ENCODE measurements at regions not wholly inside any gene's neighbourhood (a gene's known extent, or its start where the extent isn't known, plus 50 kb on each side); places are given as distances from the start of the nearest gene placed in this dataset.

DNA sequence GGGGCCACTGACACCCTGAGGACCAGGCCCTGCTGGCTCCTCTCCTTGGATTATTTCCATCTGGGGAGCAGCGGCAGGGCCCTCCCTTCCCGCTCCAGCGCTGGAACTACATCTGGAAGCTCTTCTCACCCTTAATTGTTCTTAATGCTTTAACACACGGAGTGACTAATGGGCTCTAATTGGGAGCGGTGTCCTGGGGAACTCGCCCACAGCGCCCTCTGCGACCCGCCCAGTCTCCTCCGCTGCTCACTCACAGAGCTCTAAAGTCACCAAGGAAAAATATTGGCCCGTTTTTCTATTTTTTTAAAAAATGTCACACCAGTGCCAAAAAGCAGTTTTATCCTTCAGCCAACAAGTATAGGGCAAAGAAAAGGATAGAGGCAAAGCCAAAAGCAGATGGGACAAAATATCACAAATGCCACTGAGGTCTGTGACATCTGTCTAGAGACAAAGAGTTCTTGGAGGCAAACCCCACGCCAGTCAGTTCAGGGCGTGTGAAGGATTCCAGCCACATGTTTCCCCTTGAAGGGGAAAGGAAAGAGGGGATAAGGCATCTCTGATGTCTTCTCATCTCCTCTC, 134.7 kb downstream of the RBFOX3 start:
- DNase-seq (ENCODE audit: low read depth), result no peak
- H3K4me3 ChIP-seq (ENCODE audit: low read depth, low read length), result no peak overlapping the region
- in situ Hi-C loops (cut with HindIII; ENCODE audit: low sequenced_read_pairs), result no loop called here
- TF ChIP-seq, protein P1, sequence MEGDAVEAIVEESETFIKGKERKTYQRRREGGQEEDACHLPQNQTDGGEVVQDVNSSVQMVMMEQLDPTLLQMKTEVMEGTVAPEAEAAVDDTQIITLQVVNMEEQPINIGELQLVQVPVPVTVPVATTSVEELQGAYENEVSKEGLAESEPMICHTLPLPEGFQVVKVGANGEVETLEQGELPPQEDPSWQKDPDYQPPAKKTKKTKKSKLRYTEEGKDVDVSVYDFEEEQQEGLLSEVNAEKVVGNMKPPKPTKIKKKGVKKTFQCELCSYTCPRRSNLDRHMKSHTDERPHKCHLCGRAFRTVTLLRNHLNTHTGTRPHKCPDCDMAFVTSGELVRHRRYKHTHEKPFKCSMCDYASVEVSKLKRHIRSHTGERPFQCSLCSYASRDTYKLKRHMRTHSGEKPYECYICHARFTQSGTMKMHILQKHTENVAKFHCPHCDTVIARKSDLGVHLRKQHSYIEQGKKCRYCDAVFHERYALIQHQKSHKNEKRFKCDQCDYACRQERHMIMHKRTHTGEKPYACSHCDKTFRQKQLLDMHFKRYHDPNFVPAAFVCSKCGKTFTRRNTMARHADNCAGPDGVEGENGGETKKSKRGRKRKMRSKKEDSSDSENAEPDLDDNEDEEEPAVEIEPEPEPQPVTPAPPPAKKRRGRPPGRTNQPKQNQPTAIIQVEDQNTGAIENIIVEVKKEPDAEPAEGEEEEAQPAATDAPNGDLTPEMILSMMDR (IDR thresholded peaks at IDR 0.05; ENCODE audit: low read depth, low read length, missing control alignments), result no peak

GRCh38 chr17:79473876-79474440, 136.9 kb downstream of the RBFOX3 start:
- DNase-seq (ENCODE audit: low read depth), result no peak
- TF ChIP-seq, protein P1 (IDR thresholded peaks at IDR 0.05; ENCODE audit: low read depth, low read length, missing control alignments), result no peak
- no peak overlapping the region for H3K4me3 ChIP-seq (ENCODE audit: low read depth, low read length)
- in situ Hi-C loops (cut with HindIII; ENCODE audit: low sequenced_read_pairs), result loop anchor here (25.0 kb wide), 1 partner anchor 188 kb away; no protein-coding TSS in a partner anchor

DNA sequence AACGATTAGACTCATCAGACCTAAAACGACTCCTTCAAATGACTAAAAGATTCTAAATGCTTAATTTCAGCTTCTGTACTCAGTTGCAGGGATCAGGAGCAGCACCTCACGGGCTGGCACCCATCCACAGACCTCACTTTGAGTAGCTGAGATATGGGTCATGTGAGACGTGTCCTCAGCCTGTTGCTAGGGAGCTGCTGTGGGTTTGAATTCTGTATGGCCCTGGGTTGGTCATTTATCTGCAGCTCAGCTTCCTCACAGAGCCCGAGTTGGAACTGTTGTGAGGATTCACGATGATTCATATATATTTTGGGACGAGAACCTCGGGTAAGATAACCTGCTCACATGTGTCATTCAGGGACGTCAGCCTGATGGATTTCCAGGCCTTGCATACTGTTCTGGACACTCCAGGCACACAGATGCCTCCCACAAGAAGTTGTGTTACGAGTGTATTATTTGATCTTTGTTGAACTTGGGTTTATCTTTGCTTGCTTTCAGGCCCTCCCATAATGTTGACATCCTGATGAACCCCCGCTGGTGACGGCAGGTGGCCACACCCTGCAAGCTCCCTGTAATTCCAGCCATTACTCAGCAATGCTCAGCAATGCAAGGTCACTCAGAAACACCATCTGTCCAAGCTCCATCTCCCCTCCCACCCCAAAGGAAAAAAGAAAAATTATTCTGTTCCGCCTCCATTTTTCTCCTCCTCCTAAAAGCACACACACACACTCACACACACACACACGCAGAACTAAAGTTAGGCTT, 137.6 kb downstream of the RBFOX3 start:
- no peak for DNase-seq (ENCODE audit: low read depth)
- H3K4me3 ChIP-seq (ENCODE audit: low read depth, low read length), result no peak overlapping the region
- TF ChIP-seq, protein P1 (IDR thresholded peaks at IDR 0.05; ENCODE audit: low read depth, low read length, missing control alignments), result no peak
- in situ Hi-C loops (cut with HindIII; ENCODE audit: low sequenced_read_pairs), result loop anchor here (25.0 kb wide), 1 partner anchor 189 kb away; no protein-coding TSS in a partner anchor

GRCh38 chr17:79470754-79471153, 140.1 kb downstream of the RBFOX3 start:
- no peak overlapping the region for H3K4me3 ChIP-seq (ENCODE audit: low read depth, low read length)
- in situ Hi-C loops (cut with HindIII; ENCODE audit: low sequenced_read_pairs), result loop anchor here (25.0 kb wide), 1 partner anchor 192 kb away; no protein-coding TSS in a partner anchor
- DNase-seq (ENCODE audit: low read depth), result no peak
- TF ChIP-seq, protein P1 (IDR thresholded peaks at IDR 0.05; ENCODE audit: low read depth, low read length, missing control alignments), result no peak

DNA sequence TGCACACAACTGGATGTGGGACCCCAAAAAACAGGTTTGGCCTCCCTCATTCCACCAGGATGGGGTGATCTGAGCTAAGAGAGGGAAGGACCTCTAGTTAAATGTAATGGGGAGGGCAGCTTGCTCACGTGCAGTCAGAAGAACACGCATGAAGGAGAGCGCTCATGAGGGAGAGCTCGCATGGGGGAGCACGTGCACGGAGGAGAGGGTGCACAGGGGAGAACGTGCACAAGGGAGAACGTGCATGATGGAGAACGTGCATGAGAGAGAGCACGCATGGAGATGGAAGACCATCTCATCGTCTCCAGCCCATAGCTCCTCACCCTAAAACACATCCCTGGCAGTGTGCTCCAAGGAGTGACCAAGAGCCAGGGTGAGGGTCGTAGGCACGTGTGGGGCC, 141.2 kb downstream of the RBFOX3 start:
- TF ChIP-seq, protein P1 (IDR thresholded peaks at IDR 0.05; ENCODE audit: low read depth, low read length, missing control alignments), result no peak
- in situ Hi-C loops (cut with HindIII; ENCODE audit: low sequenced_read_pairs), result loop anchor here (25.0 kb wide), 1 partner anchor 193 kb away; no protein-coding TSS in a partner anchor

GRCh38 chr17:79468183-79468944, 142.5 kb downstream of the RBFOX3 start:
- DNase-seq (ENCODE audit: low read depth), result no peak
- no peak overlapping the region for H3K4me3 ChIP-seq (ENCODE audit: low read depth, low read length)
- in situ Hi-C loops (cut with HindIII; ENCODE audit: low sequenced_read_pairs), result loop anchor here (25.0 kb wide), 1 partner anchor 194 kb away; no protein-coding TSS in a partner anchor
- TF ChIP-seq, protein P1 (IDR thresholded peaks at IDR 0.05; ENCODE audit: low read depth, low read length, missing control alignments), result no peak

More for the DNA sequence above, 141.2 kb downstream of the RBFOX3 start:
- no peak for DNase-seq (ENCODE audit: low read depth)
- no peak overlapping the region for H3K4me3 ChIP-seq (ENCODE audit: low read depth, low read length)
